ENCODE measurements at regions not wholly inside any gene's neighbourhood (a gene's known extent, or its start where the extent isn't known, plus 50 kb on each side); places are given as distances from the start of the nearest gene placed in this dataset.
"Not testable (repeated sequence)": the region's sequence is repeated elsewhere in the genome, so short reads cannot be mapped to it uniquely, and the experiment has no call there.

GRCh38 chr13:39825886-39826285 is 170.4 kb downstream of the COG6 start:
- H3K36me3 Mint-ChIP-seq (ENCODE audit: low read depth), result peaks cover 1% of the 10 kb centered on the region
- no peak overlapping the region for H3K27ac Mint-ChIP-seq
- no peak overlapping the region for H3K4me3 Mint-ChIP-seq
- H3K4me1 Mint-ChIP-seq (ENCODE audit: low read depth), result peaks cover 24% of the 10 kb centered on the region
- peaks cover 5% of the 10 kb centered on the region for H3K27me3 Mint-ChIP-seq (ENCODE audit: low read depth)
- peaks cover 6% of the 10 kb centered on the region for H3K9me3 Mint-ChIP-seq

GRCh38 chr13:39835253-39835652 is 179.8 kb downstream of the COG6 start:
- H3K27me3 Mint-ChIP-seq (ENCODE audit: low read depth), result peaks cover 3% of the 10 kb centered on the region
- H3K9me3 Mint-ChIP-seq, result no peaks in the 10 kb centered on the region

GRCh38 chr13:39836038-39836437 is 180.6 kb downstream of the COG6 start:
- Mint-ChIP-seq H3K27me3 (ENCODE audit: low read depth) (no peaks in the 10 kb centered on the region), H3K36me3 (ENCODE audit: low read depth) (no peaks in the 10 kb centered on the region), H3K4me3 (no peak overlapping the region)

More at GRCh38 chr13:39835253-39835652, 179.8 kb downstream of the COG6 start:
- Mint-ChIP-seq H3K27ac (no peak overlapping the region), H3K36me3 (ENCODE audit: low read depth) (no peaks in the 10 kb centered on the region), H3K4me3 (no peak overlapping the region), H3K4me1 (ENCODE audit: low read depth) (no peaks in the 10 kb centered on the region)

GRCh38 chr13:39837866-39838265 is 182.4 kb downstream of the COG6 start:
- H3K9me3 Mint-ChIP-seq; H3K27me3 Mint-ChIP-seq (ENCODE audit: low read depth); H3K4me3 Mint-ChIP-seq; H3K4me1 Mint-ChIP-seq (ENCODE audit: low read depth); H3K27ac Mint-ChIP-seq; H3K36me3 Mint-ChIP-seq (ENCODE audit: low read depth): not testable (repeated sequence)

More at GRCh38 chr13:39836038-39836437, 180.6 kb downstream of the COG6 start:
- no peak overlapping the region for H3K27ac Mint-ChIP-seq
- H3K9me3 Mint-ChIP-seq, result no peaks in the 10 kb centered on the region
- H3K4me1 Mint-ChIP-seq (ENCODE audit: low read depth), result no peaks in the 10 kb centered on the region

GRCh38 chr13:39840201-39840600 is 184.7 kb downstream of the COG6 start:
- no peaks in the 10 kb centered on the region for H3K4me1 Mint-ChIP-seq (ENCODE audit: low read depth)

GRCh38 chr13:39847336-39847735 is 191.9 kb downstream of the COG6 start:
- no peaks in the 10 kb centered on the region for H3K36me3 Mint-ChIP-seq (ENCODE audit: low read depth)
- H3K27ac Mint-ChIP-seq, result no peak overlapping the region
- H3K4me1 Mint-ChIP-seq (ENCODE audit: low read depth), result no peaks in the 10 kb centered on the region
- peaks cover 13% of the 10 kb centered on the region for H3K9me3 Mint-ChIP-seq
- no peak overlapping the region for H3K4me3 Mint-ChIP-seq
- no peaks in the 10 kb centered on the region for H3K27me3 Mint-ChIP-seq (ENCODE audit: low read depth)

More at GRCh38 chr13:39840201-39840600, 184.7 kb downstream of the COG6 start:
- Mint-ChIP-seq H3K27me3 (ENCODE audit: low read depth) (no peaks in the 10 kb centered on the region), H3K4me3 (no peak overlapping the region), H3K36me3 (ENCODE audit: low read depth) (no peaks in the 10 kb centered on the region), H3K27ac (no peak overlapping the region), H3K9me3 (no peaks in the 10 kb centered on the region)

GRCh38 chr13:39855236-39855635 is 199.8 kb downstream of the COG6 start:
- no peak overlapping the region for H3K4me3 Mint-ChIP-seq
- no peak overlapping the region for H3K27ac Mint-ChIP-seq
- H3K27me3 Mint-ChIP-seq (ENCODE audit: low read depth), result peaks cover 11% of the 10 kb centered on the region
- no peaks in the 10 kb centered on the region for H3K36me3 Mint-ChIP-seq (ENCODE audit: low read depth)
- H3K9me3 Mint-ChIP-seq, result peaks cover 32% of the 10 kb centered on the region
- no peaks in the 10 kb centered on the region for H3K4me1 Mint-ChIP-seq (ENCODE audit: low read depth)

- H3K4me1 Mint-ChIP-seq (ENCODE audit: low read depth), result no peaks in the 10 kb centered on the region
- peaks cover 11% of the 10 kb centered on the region for H3K27me3 Mint-ChIP-seq (ENCODE audit: low read depth)
- H3K36me3 Mint-ChIP-seq (ENCODE audit: low read depth), result no peaks in the 10 kb centered on the region
- peaks cover 25% of the 10 kb centered on the region for H3K9me3 Mint-ChIP-seq
- no peak overlapping the region for H3K4me3 Mint-ChIP-seq
- H3K27ac Mint-ChIP-seq, result no peak overlapping the region
These were observed 201.3 kb downstream of the COG6 start for GRCh38 chr13:39856714-39857113.

GRCh38 chr13:39858794-39859193 is 203.3 kb downstream of the COG6 start:
- Mint-ChIP-seq H3K4me1 (ENCODE audit: low read depth) (no peaks in the 10 kb centered on the region), H3K27ac (no peak overlapping the region), H3K4me3 (no peak overlapping the region), H3K27me3 (ENCODE audit: low read depth) (peaks cover 11% of the 10 kb centered on the region), H3K9me3 (peaks cover 8% of the 10 kb centered on the region), H3K36me3 (ENCODE audit: low read depth) (no peaks in the 10 kb centered on the region)

- H3K27ac Mint-ChIP-seq, result no peak overlapping the region
- H3K4me3 Mint-ChIP-seq, result no peak overlapping the region
- peaks cover 11% of the 10 kb centered on the region for H3K27me3 Mint-ChIP-seq (ENCODE audit: low read depth)
- peaks cover 8% of the 10 kb centered on the region for H3K9me3 Mint-ChIP-seq
- H3K4me1 Mint-ChIP-seq (ENCODE audit: low read depth), result no peaks in the 10 kb centered on the region
- H3K36me3 Mint-ChIP-seq (ENCODE audit: low read depth), result no peaks in the 10 kb centered on the region
These were observed 204.4 kb downstream of the COG6 start for GRCh38 chr13:39859898-39860297.

- Mint-ChIP-seq H3K27ac (no peak overlapping the region), H3K4me3 (no peak overlapping the region), H3K27me3 (ENCODE audit: low read depth) (peaks cover 8% of the 10 kb centered on the region), H3K4me1 (ENCODE audit: low read depth) (no peaks in the 10 kb centered on the region), H3K9me3 (peaks cover 9% of the 10 kb centered on the region), H3K36me3 (ENCODE audit: low read depth) (no peaks in the 10 kb centered on the region)
These were observed 207.4 kb downstream of the COG6 start for GRCh38 chr13:39862900-39863299.

GRCh38 chr13:39864221-39864620 is 208.8 kb downstream of the COG6 start:
- Mint-ChIP-seq H3K4me3 (no peak overlapping the region), H3K36me3 (ENCODE audit: low read depth) (no peaks in the 10 kb centered on the region), H3K9me3 (peaks cover 9% of the 10 kb centered on the region)

GRCh38 chr13:39866722-39867121 is 211.3 kb downstream of the COG6 start:
- H3K36me3 Mint-ChIP-seq (ENCODE audit: low read depth), result no peaks in the 10 kb centered on the region
- no peaks in the 10 kb centered on the region for H3K4me1 Mint-ChIP-seq (ENCODE audit: low read depth)
- no peak overlapping the region for H3K4me3 Mint-ChIP-seq
- H3K27ac Mint-ChIP-seq, result no peak overlapping the region
- peaks cover 6% of the 10 kb centered on the region for H3K27me3 Mint-ChIP-seq (ENCODE audit: low read depth)
- H3K9me3 Mint-ChIP-seq, result peaks cover 9% of the 10 kb centered on the region

More at GRCh38 chr13:39864221-39864620, 208.8 kb downstream of the COG6 start:
- H3K27me3 Mint-ChIP-seq (ENCODE audit: low read depth), result peaks cover 11% of the 10 kb centered on the region
- H3K4me1 Mint-ChIP-seq (ENCODE audit: low read depth), result no peaks in the 10 kb centered on the region
- H3K27ac Mint-ChIP-seq, result no peak overlapping the region

GRCh38 chr13:39867807-39868206 is 212.3 kb downstream of the COG6 start:
- Mint-ChIP-seq H3K9me3 (peaks cover 9% of the 10 kb centered on the region), H3K27me3 (ENCODE audit: low read depth) (peaks cover 6% of the 10 kb centered on the region), H3K4me3 (no peak overlapping the region), H3K36me3 (ENCODE audit: low read depth) (no peaks in the 10 kb centered on the region), H3K4me1 (ENCODE audit: low read depth) (no peaks in the 10 kb centered on the region), H3K27ac (no peak overlapping the region)

GRCh38 chr13:39870197-39870747 is 214.8 kb downstream of the COG6 start:
- Mint-ChIP-seq H3K27me3 (ENCODE audit: low read depth) (peaks cover 6% of the 10 kb centered on the region), H3K9me3 (peaks cover 9% of the 10 kb centered on the region), H3K27ac (no peak overlapping the region), H3K4me3 (no peak overlapping the region), H3K36me3 (ENCODE audit: low read depth) (no peaks in the 10 kb centered on the region), H3K4me1 (ENCODE audit: low read depth) (no peaks in the 10 kb centered on the region)

All from T-helper 1 cell treated with Interleukin-12 subunit alpha and Interleukin-12 subunit beta and Interleukin-4 antibody, amounts not matched to agents 30 μg/mL and 1 μg/mL, for 36 hours (primary cell).